HG02885 (cell line): ENCODE measurements at regions not wholly inside any gene's neighbourhood (a gene's known extent, or its start where the extent isn't known, plus 50 kb on each side); places are given as distances from the start of the nearest gene placed in this dataset.
"Not testable (repeated sequence)": the region's sequence is repeated elsewhere in the genome, so short reads cannot be mapped to it uniquely, and the experiment has no call there.

Experiments used
- ATAC-seq: cut with Tn5 transposase; IDR thresholded peaks from one replicate; pipeline ENCODE4 v1.9.1; 2021; ENCODE audit warnings: mild to moderate bottlenecking; ENCODE audit not compliant: unreplicated experiment, poor library complexity

- ATAC-seq, result no peak
These were observed 856.4 kb upstream of the CDH6 start for GRCh38 chr5:30337084-30337573.

GRCh38 chr5:30331534-30331933 is 862.0 kb upstream of the CDH6 start:
- ATAC-seq, result no peak

DNA sequence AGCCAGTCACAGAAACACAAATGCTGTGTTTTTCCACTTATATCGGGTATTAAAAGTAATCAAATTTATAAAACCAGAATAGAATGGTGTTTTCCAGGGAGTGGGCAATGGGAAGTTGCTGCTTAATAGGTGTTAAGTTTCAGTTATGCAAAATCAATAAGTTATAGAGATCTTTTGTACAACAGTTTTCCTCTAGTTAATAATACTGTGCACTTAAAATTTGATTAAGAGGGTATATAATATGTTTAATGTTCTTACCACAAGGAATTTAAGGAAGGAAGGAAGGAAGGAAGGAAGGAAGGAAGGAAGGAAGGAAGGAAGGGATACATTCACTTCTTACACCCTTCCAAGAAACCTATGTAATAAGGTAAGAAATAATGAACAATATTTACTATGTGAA is 867.7 kb upstream of the CDH6 start:
- no peak for ATAC-seq

- no peak for ATAC-seq
These were observed 869.4 kb upstream of the CDH6 start for GRCh38 chr5:30324083-30324482.

- no peak for ATAC-seq
These were observed 905.6 kb upstream of the CDH6 start for GRCh38 chr5:30287890-30288289.

DNA sequence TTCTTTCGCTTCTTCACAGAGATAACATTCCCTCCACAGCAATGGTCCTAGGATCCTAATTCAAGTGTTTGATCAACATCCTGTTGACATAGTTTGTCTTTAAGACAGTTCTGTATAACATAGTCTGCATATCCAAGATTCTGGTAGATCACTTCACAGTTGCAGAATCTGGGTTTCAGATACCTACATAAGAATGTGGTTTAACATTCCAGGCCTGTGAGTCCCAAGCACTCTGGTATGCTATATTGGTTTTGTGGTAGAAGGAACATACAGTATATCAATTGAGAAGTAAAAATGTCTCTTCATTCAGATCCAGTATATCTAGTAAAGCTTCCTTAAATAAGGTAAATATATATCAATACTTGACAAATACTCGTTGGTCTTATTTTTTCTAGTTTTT is 914.2 kb upstream of the CDH6 start:
- no peak for ATAC-seq

- no peak for ATAC-seq
These were observed 926.5 kb upstream of the CDH6 start for GRCh38 chr5:30267026-30267425.

- no peak for ATAC-seq
These were observed 954.0 kb upstream of the CDH6 start for GRCh38 chr5:30239331-30240022.

- ATAC-seq, result no peak
These were observed 956.3 kb upstream of the CDH6 start for GRCh38 chr5:30237189-30237588.

- no peak for ATAC-seq
These were observed 983.7 kb upstream of the CDH6 start for GRCh38 chr5:30209755-30210154.

- ATAC-seq, result no peak
These were observed 995.8 kb upstream of the CDH6 start for GRCh38 chr5:30197662-30198061.

DNA sequence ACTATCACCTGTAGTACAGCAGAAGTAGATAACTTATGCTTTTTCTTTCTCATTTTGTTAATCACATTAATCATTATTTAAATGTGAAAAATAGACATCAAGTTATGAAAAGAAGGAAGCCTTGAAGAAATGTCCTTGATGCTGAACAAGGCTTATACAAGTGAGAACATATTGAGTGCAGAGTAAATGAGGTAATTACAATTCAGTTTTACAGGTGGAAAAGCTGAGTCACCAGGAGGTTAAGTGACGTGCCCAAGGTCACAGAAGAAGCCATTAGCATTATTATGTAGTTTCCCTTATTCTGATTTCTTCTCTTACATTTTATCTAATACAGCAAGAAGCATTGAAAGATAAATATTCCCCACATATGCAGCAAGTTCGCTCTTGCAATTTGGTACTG is 998.5 kb upstream of the CDH6 start:
- no peak for ATAC-seq

DNA sequence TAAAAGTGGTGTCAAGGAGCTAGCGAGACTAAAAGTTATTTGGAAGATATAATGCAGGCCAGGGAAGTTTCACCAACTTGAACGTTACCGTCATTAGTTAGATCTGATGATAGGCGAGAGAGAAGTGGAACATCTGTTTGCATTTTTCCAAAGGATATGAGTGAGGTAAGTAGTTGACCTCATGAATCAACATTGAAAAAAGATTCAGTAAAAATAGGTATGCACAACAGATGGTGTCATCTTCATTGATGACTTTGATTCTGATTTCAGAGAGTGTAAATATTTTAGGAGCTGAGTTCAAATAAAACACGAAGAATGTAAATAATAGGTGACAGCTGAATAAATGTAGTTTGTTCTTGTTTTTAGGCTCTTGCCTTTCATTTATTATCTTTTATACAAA is 998.9 kb upstream of the CDH6 start:
- ATAC-seq, result no peak

DNA sequence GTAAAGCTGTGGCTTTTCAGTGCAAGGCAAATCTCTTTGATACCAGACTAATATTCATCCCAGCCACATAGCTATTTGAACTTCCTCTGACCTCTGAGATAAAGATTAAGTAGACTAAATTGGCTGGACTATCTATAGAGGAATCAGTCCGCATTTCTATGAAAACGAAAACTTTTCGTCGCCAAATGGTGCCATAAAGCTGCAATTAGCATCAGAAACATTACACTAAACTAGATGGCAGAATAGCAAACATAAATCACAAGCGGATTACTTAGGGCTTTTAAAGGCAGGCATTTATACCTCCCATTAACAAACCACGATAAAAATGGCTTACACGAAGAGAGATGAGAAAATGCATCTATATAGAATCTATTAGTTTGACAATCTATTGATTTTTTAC is 1009.7 kb upstream of the CDH6 start:
- no peak for ATAC-seq

GRCh38 chr5:30156156-30156555 is 1037.3 kb upstream of the CDH6 start:
- no peak for ATAC-seq

DNA sequence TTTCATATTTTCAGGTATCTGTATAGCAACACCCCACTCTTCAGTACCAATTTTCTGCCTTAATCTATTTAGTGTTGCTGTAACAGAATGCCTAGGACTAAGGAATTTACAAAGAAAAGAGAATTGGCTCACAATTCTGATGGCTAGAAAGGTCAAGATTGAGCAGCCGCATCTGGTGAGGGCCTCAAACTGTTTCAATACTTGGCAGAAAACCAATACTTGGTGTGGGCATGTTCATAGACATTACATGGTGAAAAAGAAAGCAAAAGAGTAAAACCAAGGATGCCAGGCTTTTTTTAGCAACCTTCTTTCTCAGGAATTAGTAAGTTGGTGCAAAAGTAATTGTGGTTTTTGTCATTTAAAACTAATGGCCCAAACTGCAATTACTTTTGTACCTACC is 1041.1 kb upstream of the CDH6 start:
- no peak for ATAC-seq

DNA sequence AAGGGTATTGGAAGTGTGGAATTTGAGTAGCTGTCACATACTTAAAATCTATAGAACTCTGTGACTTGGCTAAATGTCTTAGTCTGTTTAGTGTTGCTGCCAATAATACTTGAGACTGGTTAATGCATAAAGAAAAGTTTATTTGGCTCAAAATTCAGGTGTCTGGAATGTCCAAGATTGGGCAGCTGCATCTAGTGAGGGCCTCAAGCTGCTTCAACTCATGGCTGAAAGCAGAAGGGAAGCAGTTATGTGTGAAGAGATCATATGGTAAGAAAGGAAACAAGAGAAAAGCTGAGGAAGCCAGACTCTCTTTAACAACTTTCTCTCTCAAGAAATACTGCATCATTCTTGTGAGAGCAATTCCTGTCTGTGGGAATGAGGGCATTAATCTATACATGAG is 1043.3 kb upstream of the CDH6 start:
- ATAC-seq, result no peak

DNA sequence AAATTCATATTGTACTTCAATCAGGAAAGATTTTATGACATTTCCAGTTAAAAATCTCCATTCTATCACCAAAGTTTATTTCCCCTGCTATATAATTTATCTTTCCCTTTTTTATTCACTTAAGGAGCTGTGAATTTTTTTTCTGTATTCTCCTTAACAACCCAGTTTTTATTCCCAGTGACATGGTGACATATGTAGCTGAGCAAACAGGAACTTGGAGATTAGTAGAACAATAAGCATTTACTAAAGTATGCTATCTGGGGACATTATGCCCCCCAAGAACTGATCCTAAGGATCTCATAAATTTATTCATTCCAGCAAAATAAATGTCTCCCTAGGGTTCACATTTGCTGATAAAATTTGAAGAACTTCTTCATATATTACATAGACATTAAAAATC is 1044.0 kb upstream of the CDH6 start:
- no peak for ATAC-seq

GRCh38 chr5:30147976-30148375 is 1045.5 kb upstream of the CDH6 start:
- no peak for ATAC-seq

GRCh38 chr5:30144059-30144458 is 1049.4 kb upstream of the CDH6 start:
- ATAC-seq, result not testable (repeated sequence)

DNA sequence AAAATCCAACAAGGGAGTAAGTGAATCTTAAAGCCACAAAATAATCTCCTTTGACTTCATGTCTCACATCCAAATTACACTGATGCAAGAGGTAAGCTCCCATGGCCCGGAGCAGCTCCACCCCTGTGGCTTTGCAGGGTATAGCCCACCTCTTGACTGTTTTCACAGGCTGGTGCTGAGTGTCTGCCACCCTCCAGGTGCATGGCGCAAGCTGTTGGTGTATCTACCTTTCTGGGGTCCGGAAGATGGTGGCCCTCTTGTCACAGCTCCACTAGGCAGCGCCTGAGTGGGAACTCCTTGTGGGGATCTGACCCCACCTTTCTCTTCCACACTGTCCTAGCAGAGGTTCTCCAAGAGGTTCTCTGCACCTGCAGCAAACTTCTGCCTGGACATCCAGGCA is 1051.1 kb upstream of the CDH6 start:
- ATAC-seq, result no peak

DNA sequence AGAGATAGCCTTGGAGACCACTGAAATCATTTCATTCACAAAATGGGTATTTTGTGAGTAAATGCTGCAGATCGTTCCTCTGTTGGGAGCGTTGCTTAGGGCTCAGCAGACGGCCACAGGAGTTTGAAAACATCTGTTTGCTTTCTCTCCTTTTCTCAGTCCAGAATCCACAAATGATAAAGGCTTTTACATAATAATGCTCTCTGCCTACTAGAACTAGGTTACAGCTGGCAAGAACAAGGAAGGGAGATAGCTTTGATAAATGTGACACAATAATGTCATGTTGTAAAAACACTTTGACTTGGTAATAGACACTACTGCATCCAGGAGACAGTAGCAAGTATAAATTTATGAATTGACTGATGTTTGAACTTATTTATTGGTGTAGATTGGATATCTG is 1072.4 kb upstream of the CDH6 start:
- no peak for ATAC-seq

- ATAC-seq, result no peak
These were observed 1076.4 kb upstream of the CDH6 start for GRCh38 chr5:30117135-30117534.
